NCI-H2227 (cell line): ENCODE measurements at regions not wholly inside any gene's neighbourhood (a gene's known extent, or its start where the extent isn't known, plus 50 kb on each side); places are given as distances from the start of the nearest gene placed in this dataset.

Source experiments
- DNase-seq: peaks from one replicate; lab custom pipeline; 2025; ENCODE audit not compliant: unreplicated experiment; lab: John Stamatoyannopoulos, UW

GRCh38 chr10:62653254-62653653, 151.3 kb upstream of the ADO start:
- no peak for DNase-seq

DNA sequence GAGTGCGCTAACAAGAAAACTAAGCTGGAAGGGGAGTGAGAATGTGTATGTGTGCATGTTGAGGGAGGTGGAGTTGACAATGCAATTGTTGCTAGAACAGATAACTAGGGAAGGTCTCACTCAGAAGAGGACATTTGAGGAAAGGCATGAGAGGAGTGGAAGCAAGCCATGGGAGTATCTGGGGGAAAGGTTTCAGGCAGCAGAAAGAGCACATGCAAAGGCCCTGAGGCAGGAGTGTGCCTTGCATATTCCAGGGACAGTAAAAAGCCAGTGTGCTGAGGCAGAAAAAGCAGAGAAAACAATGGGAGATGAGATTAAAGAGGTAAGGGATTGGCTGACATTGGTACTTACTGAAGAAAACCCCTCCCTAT, 149.6 kb upstream of the ADO start:
- no peak for DNase-seq

- DNase-seq = no peak
Observed at GRCh38 chr10:62655337-62655994, 149.1 kb upstream of the ADO start.

GRCh38 chr10:62657244-62657835, 147.2 kb upstream of the ADO start:
- DNase-seq = no peak

DNA sequence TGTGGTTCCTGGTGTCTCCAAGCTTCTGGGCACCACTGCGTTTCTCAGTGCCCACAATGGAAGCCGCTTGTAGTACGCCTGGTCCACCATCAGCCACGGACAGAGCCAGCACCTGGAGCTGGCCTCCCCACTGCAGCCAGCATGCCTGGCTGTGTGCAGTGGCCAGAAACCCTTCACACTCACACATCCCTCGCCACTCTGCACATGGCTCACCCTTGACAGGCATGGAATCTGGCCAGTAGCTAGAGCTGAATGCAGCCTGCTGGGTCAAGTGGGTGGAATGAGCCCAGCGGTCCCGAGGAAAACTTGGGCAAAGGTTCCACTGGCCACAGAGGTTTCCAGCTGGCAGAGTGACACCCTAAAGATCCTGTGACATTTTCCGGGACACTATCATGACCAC, 146.0 kb upstream of the ADO start:
- DNase-seq = no peak

- no peak for DNase-seq
Observed at GRCh38 chr10:62661143-62661542, 143.4 kb upstream of the ADO start.

- DNase-seq = no peak
Observed at GRCh38 chr10:62662486-62662885, 142.0 kb upstream of the ADO start.

DNA sequence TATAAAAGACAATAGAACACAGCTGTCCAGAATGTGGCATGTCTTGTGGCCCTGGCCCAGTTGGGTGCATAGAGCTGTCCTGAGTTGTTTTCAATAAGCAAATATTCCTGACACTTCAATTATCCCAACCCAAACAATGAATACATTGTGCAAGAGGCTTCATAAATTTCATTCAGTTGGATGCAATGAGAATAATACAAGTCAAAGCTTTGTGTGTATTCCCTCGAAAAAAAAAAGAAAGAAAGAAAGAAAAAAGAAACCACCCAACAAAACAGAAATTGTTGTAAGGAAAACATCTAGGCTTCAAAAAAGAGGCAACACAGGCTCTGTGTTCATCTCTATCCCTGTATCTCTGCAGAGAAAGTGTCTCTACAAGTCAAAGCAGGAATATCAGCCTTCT, 138.7 kb upstream of the ADO start:
- DNase-seq = no peak

- DNase-seq = no peak
Observed at GRCh38 chr10:62666275-62666674, 138.2 kb upstream of the ADO start.

DNA sequence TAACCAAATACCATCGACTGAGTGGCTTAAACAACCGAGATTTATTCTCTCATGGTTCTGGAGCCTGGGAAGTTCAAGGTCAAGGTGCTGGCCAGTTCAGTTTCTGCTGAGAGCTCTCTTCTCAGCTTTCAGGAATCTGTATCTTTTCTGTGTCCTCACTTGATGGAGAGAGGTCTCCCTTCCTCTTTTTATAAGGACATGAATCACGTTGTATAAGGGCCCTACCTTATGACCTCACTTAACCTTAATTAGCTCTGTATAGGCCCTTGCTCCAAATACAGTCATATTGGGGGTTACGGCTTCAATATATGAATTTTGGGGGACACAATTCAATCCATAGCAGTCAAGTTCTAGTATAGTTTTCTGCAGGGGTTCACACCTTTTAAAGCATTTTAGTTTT, 135.2 kb upstream of the ADO start:
- DNase-seq = no peak

DNA sequence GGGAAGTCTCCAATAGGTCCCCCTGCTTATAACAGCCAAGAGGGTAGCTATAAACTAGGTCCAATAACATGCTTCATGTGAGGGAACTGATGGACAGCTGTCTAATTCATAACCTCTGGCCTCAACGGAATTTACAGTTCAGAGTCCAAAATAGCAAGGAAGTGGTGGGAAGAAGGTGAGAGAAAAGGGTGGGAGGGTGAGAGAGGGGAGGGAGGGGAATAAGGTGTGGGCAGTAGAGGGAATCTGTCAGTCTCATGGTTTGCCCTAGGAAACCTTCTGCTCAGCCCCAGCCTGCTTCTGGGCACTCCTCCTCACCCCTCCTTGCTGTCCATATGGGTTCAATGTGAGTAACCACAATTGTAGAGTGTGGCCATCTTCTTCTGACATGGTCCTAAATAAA, 133.4 kb upstream of the ADO start:
- no peak for DNase-seq

DNA sequence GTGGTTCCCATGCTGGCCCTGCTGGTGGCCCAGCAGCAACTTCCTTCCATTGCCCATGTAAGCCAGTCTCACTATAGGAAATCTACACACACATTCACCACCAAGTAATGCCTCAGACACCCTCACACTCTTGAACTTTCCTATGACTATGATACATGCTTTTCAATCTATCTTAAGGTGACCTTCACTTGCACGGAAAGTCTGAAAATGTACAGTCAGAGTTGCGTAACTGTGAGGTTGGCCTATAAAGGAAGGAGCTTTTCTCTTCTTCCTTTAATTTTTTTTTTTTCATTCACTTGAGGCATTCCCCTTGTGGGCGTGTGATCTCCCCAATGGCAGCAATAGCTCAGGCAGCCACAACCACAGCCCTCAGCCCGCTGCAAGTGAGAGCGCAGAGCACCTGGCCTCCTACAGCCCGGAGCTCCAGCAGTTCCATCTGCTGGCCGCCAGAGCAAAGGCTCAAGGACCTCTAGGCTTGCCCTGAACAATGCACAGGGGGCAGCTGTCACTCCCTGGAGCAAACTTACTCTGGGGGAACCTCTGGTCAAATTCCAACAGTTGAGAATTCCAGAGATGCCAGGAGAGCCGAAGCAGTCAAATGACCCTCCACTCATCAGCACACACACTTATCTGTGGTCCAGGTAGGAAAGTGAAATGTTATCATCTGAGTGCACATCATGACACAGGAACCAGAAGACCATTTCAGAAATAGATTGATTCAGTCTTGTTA, 123.1 kb upstream of the ADO start:
- DNase-seq = no peak

- DNase-seq = no peak
Observed at GRCh38 chr10:62684911-62685310, 119.6 kb upstream of the ADO start.

DNA sequence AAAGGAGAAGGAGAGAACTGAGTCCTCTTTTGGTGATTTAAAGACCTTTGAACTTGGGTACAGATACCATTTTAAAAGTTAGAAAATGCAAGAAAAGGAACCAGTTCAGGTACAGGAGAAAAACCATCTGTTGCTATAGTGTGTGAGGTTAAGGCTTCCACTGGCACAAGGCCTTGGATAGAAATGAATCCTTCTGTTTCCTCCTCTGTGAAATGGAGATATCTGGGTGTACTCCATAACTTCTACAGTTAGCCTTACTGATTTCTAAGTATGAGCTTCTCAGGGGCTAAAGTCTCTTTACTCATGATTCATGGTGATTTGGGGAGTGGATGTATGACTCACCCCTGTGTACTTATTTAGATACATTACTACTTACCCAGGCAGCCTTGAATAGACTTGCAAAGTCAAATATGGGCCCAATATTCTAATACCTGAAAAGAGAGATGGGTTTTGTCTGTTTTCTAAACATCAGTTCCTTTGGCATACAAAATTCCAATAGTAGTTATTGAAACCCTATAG, 117.2 kb upstream of the ADO start:
- no peak for DNase-seq

- DNase-seq = no peak
Observed at GRCh38 chr10:62688971-62689700, 115.4 kb upstream of the ADO start.

GRCh38 chr10:62689712-62690111, 114.8 kb upstream of the ADO start:
- no peak for DNase-seq

DNA sequence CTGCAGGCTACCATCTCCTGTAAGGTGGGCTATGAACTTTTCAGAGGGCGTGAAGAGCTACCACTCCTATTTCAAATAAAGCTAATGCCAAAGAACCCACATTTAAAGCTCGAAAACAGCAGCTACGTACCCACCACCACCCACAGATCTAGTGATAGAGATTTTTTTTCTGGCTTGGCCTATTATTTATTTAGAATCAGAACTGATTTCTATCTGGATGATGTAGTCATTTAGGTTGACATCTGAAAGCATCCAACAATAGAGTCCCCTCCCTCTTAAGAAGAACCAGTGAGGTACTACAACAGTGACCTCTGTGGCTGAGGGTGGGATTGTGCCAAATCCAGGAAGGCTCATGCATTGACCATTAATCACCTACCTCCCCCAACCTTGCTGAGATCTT, 113.8 kb upstream of the ADO start:
- DNase-seq = no peak

DNA sequence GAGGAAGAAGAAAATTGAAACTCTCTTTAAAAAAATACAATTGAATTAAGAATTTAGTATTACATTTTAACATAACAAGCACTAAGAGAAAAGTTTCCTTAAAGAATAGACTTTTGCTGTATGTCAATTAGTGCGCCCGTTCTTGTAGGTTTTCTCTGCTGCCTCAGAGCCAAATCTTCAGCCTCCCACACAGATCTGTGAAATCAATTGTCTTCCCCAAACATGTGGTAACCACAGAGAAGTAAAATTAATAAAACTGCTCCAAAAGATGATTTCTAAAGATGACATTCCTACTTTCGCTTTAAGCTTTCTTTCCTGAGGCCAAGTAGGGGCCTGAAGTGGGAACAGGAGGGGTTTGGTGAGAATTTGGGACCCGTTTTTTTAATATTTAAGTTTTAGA, 113.2 kb upstream of the ADO start:
- DNase-seq = no peak

- no peak for DNase-seq
Observed at GRCh38 chr10:62692085-62692484, 112.4 kb upstream of the ADO start.

GRCh38 chr10:62693306-62693705, 111.2 kb upstream of the ADO start:
- no peak for DNase-seq

DNA sequence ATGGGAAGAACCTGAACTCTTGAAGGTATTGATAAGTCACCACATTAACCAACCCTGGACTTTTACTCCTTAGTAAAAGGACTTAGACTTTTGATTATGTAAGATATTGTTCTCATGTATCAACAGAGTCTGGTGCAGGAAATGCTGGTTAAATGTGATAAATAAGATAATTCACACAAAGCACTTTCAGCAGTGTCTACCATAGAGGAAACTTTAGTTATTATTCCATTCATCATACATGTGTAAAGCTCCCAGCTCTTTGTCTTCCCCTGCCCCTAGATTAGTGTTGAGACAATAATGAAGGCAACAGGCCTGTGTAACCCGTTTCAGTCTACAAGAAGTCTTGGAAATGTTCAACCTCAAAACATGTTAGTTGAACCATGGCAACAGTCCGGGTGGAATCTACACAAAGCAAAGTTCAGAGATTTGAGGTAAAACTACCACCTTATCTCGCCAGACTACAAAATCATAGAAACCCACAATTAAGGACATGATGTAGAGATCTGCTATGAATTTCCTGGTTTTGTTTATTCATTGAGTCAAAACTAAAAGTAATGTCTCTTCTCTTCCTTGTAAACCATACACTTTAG, 109.9 kb upstream of the ADO start:
- no peak for DNase-seq
